Upper lobe of right lung (tissue), 1 donor: ENCODE measurements at regions not wholly inside any gene's neighbourhood (a gene's known extent, or its start where the extent isn't known, plus 50 kb on each side); places are given as distances from the start of the nearest gene placed in this dataset.
"Not testable (repeated sequence)": the region's sequence is repeated elsewhere in the genome, so short reads cannot be mapped to it uniquely, and the experiment has no call there.

Experiments used
- ATAC-seq: fragments of 200-7000 bp; cut with Tn5 transposase; one replicate; pipeline ENCODE4 v1.9.1; 2020; ENCODE audit warnings: mild to moderate bottlenecking, moderate library complexity
- DNase-seq: peaks from one replicate; pipeline ENCODE4 v3.0.0-alpha.2; 2020
- H3K27ac ChIP-seq: fragments of 200-600 bp; one replicate; pipeline ENCODE4 v1.8.0; 2022
- H3K27me3 ChIP-seq: fragments of 200-600 bp; one replicate; pipeline ENCODE4 v1.8.0; 2022; ENCODE audit warnings: mild to moderate bottlenecking
- H3K36me3 ChIP-seq: fragments of 200-600 bp; one replicate; pipeline ENCODE4 v1.8.0; 2022
- H3K4me1 ChIP-seq: fragments of 200-600 bp; one replicate; pipeline ENCODE4 v1.8.0; 2022
- H3K4me3 ChIP-seq: fragments of 200-600 bp; one replicate; pipeline ENCODE4 v1.8.0; 2022; ENCODE audit warnings: mild to moderate bottlenecking
- H3K9me3 ChIP-seq: fragments of 200-600 bp; one replicate; pipeline ENCODE4 v1.8.0; 2022
- intact Hi-C: fragments of 100-400 bp; cut with DNase I; formaldehyde crosslinking; loops from one replicate; pipeline ENCODE4 v1.11.0; 2022
- TF ChIP-seq, protein P1 (sequence below): fragments of 200-600 bp; IDR thresholded peaks from one replicate; pipeline ENCODE4 v1.8.0; 2022; ENCODE audit warnings: antibody characterized with exemption
- donor health status: DM: no; HTN: yes; CAD: no; lungs with severe emphysema.

DNA sequence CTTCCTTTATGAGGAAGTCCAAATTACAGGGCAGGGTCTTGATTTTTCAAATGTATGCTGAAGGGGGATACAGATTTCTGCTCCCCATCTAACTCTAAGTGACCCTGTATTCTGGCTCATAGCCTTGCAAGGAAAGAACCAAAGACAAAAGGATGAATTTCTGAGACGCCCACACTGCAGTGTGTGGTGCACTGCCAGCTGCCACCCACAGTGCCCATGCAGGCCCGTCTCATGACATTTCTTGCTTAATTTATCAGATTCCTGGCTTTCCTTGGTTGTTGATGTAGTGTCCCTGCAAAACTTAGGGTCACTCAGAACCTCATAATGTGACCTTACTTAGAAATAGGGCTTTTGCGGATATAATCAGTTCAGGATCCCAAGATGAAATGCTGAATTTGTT is 68.0 kb downstream of the CBLN4 start:
- TF ChIP-seq, protein P1, sequence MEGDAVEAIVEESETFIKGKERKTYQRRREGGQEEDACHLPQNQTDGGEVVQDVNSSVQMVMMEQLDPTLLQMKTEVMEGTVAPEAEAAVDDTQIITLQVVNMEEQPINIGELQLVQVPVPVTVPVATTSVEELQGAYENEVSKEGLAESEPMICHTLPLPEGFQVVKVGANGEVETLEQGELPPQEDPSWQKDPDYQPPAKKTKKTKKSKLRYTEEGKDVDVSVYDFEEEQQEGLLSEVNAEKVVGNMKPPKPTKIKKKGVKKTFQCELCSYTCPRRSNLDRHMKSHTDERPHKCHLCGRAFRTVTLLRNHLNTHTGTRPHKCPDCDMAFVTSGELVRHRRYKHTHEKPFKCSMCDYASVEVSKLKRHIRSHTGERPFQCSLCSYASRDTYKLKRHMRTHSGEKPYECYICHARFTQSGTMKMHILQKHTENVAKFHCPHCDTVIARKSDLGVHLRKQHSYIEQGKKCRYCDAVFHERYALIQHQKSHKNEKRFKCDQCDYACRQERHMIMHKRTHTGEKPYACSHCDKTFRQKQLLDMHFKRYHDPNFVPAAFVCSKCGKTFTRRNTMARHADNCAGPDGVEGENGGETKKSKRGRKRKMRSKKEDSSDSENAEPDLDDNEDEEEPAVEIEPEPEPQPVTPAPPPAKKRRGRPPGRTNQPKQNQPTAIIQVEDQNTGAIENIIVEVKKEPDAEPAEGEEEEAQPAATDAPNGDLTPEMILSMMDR: no peak
- DNase-seq: no peak

DNA sequence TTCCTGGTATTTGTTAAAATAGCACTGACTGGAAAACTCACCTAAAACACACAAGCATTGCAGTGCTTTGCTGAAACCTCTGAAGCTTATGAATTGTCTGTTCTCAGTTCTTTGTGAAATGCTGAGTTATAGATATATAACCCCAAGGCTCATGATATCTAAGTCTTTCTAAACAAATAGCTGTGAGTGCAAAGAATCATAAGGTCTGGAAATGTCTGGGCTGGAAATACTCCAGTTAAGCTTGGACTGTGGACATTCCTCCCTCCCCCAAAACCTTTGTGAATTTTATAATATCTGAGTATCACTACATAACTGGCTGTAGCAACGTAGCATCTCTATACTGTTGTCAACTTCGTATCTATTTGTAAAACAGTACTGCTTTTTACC is 69.1 kb downstream of the CBLN4 start:
- DNase-seq (no peak), ATAC-seq (no peak)
- Histone ChIP-seq H3K4me3 (no peak overlapping the region), H3K36me3 (no peaks in the 10 kb centered on the region), H3K27ac (no peak overlapping the region), H3K4me1 (no peaks in the 10 kb centered on the region), H3K9me3 (no peaks in the 10 kb centered on the region), H3K27me3 (no peaks in the 10 kb centered on the region)
- intact Hi-C loops: no loop called here
- TF ChIP-seq, protein P1: no peak

More for the DNA sequence above, 68.0 kb downstream of the CBLN4 start:
- Histone ChIP-seq H3K36me3 (no peaks in the 10 kb centered on the region), H3K4me1 (no peaks in the 10 kb centered on the region), H3K4me3 (no peak overlapping the region), H3K27ac (no peak overlapping the region), H3K27me3 (no peaks in the 10 kb centered on the region), H3K9me3 (no peaks in the 10 kb centered on the region)
- intact Hi-C loops: no loop called here
- ATAC-seq: no peak

DNA sequence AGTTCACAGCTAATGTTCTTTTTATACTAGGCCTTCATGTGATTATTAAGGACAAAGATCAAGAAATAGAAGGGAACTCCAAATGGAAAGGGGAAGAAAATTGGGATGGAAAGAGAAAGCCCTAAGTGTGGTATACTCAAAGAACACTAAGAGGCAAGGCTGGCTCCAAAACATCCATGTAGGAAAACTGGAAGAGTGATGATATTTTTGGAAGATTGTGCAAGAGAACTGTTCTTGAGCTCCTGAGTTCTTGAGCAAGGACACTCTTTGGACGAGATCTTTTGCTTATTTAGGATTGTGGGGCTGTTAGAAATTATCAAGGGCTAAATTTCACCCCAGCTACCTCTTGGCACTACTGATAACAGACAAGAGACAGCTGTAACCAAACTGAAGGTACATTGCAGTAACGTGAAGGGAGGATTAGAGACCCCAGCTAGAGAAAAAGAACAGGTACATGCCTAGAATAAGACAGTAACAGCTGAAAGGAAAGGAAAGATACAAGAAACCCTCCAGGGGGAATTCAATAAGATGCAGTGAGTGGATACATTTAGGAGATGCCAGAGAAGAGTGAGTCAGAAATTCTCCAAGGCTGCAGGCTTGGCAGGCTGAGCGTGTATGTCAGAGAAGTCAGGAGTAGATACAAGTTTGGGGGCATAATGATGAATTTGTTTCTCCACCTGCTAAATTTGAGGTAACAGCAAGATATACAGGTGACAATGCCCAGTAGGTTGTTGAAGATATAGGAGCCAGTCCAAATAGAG is 69.7 kb downstream of the CBLN4 start:
- no peak for DNase-seq
- ATAC-seq: no peak
- Histone ChIP-seq H3K4me1 (no peaks in the 10 kb centered on the region), H3K27me3 (no peaks in the 10 kb centered on the region), H3K9me3 (no peaks in the 10 kb centered on the region), H3K27ac (no peak overlapping the region), H3K36me3 (no peaks in the 10 kb centered on the region), H3K4me3 (no peak overlapping the region)
- intact Hi-C loops: no loop called here
- TF ChIP-seq, protein P1: no peak

DNA sequence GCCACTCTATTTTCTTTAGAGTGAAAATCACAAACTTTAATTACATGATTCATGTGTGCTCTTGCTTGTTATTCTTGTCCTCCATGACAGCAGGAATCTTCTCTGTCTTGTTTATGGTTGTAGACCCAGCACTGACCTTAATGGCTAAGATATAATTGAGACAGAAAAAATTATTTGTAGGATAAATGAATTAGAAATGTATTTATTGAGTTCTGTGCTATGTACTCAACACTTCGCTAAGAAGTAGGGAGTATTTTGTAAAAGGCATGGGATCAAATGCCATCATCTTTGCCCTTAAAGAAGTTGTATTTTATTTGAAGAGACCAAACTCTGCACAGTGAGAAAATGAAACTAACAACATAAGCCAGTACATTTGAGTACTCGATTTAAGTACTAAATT is 71.2 kb downstream of the CBLN4 start:
- H3K4me3 ChIP-seq: no peak overlapping the region
- no peaks in the 10 kb centered on the region for H3K27me3 ChIP-seq
- no peaks in the 10 kb centered on the region for H3K4me1 ChIP-seq
- TF ChIP-seq, protein P1: no peak
- no peaks in the 10 kb centered on the region for H3K9me3 ChIP-seq
- H3K36me3 ChIP-seq: no peaks in the 10 kb centered on the region
- DNase-seq: no peak
- no peak overlapping the region for H3K27ac ChIP-seq
- no peak for ATAC-seq
- intact Hi-C loops: no loop called here

DNA sequence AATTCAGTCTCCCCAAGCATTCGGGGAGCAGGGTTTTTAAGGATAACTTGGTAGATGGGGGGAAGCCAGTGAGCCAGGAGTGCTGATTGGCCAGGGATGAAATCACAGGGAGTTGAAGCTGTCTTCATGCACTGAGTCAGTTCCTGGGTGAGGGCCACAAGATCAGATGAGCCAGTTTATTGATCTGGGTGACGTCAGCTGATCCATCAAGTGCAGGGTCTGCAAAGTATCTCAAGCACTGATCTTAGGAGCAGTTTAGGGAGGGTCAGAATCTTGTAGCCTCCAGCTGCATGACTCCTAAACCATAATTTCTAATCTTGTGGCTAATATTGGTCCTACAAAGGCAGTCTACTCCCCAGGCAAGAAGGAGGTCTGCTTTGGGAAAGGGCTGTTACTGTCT is 74.4 kb downstream of the CBLN4 start:
- ATAC-seq, H3K4me1 ChIP-seq, H3K27me3 ChIP-seq, intact Hi-C loops, DNase-seq, H3K27ac ChIP-seq, H3K36me3 ChIP-seq, H3K4me3 ChIP-seq, H3K9me3 ChIP-seq: not testable (repeated sequence)

DNA sequence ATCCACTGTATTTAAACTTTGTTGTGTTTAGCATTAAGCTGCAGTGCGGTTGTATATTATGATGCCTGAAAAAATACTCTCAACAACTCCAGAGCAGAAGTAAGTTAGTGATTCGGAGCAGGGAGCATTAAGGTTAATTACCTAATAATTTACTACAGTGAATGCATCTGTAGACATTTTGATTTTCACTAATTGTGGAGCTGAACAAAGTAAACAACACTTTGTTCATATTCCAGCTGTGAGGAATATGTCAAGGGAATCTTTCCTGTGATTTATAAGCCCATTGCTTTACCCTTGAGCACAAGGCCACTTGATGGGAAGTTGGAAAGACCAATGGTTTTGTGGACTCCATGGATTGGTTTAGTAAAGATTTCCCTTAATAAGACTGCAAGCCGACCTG is 77.1 kb downstream of the CBLN4 start:
- Histone ChIP-seq H3K4me3 (no peak overlapping the region), H3K9me3 (no peaks in the 10 kb centered on the region), H3K36me3 (no peaks in the 10 kb centered on the region), H3K27ac (no peak overlapping the region), H3K4me1 (no peaks in the 10 kb centered on the region), H3K27me3 (no peaks in the 10 kb centered on the region)
- no peak for DNase-seq
- TF ChIP-seq, protein P1: no peak
- ATAC-seq: no peak
- intact Hi-C loops: no loop called here
